DOHH2 (cell line): ENCODE measurements at regions not wholly inside any gene's neighbourhood (a gene's known extent, or its start where the extent isn't known, plus 50 kb on each side); places are given as distances from the start of the nearest gene placed in this dataset.

Experiments used
- H3F3A ChIP-seq: fragments of 200-600 bp; sonication (generic), shearing (Covaris generic); 2 replicates; pipeline ENCODE4 v1.6.0; 2016; ENCODE audit warnings: antibody characterized with exemption, mild to moderate bottlenecking; ENCODE audit not compliant: control insufficient read depth, insufficient read depth
- H3K27ac ChIP-seq: fragments of 200-600 bp; sonication (generic); 2 replicates; pipeline ENCODE4 v1.5.1; 2014; ENCODE audit warnings: low read depth, mild to moderate bottlenecking, low read length, moderate library complexity
- H3K27me3 ChIP-seq: fragments of 200-600 bp; sonication (generic); 2 replicates; pipeline ENCODE4 v1.6.1; 2014; ENCODE audit warnings: mild to moderate bottlenecking, low read length, mixed read lengths; ENCODE audit not compliant: control insufficient read depth
- H3K36me3 ChIP-seq: fragments of 200-600 bp; sonication (generic); 2 replicates; pipeline ENCODE4 v1.6.1; 2014; ENCODE audit warnings: mild to moderate bottlenecking, low read length, moderate library complexity, mixed read lengths; ENCODE audit not compliant: control insufficient read depth
- H3K4me1 ChIP-seq: fragments of 200-600 bp; sonication (generic); 2 replicates; pipeline ENCODE4 v1.6.1; 2014; ENCODE audit warnings: mild to moderate bottlenecking, low read length, mixed read lengths; ENCODE audit not compliant: control insufficient read depth
- H3K4me2 ChIP-seq: fragments of 200-600 bp; sonication (generic); 2 replicates; pipeline ENCODE4 v1.6.0; 2014; ENCODE audit warnings: mild to moderate bottlenecking, low read length, moderate library complexity
- H3K4me3 ChIP-seq: fragments of 200-600 bp; sonication (generic); 2 replicates; pipeline ENCODE4 v1.5.1; 2014; ENCODE audit warnings: mild to moderate bottlenecking, low read length, mixed read lengths
- H3K79me2 ChIP-seq: fragments of 200-600 bp; sonication (generic); 2 replicates; pipeline ENCODE4 v1.6.1; 2014; ENCODE audit warnings: mild to moderate bottlenecking, low read length, mixed read lengths; ENCODE audit not compliant: control insufficient read depth
- H3K9me2 ChIP-seq: fragments of 200-600 bp; sonication (generic); replicated peaks from 2 replicates; pipeline ENCODE4 v1.6.1; 2014; ENCODE audit warnings: mild to moderate bottlenecking, low read length, mixed read lengths; ENCODE audit not compliant: control insufficient read depth
- H3K9me3 ChIP-seq: fragments of 200-600 bp; sonication (generic); 2 replicates; pipeline ENCODE4 v1.6.1; 2014; ENCODE audit warnings: antibody characterized with exemption, low read length, mixed read lengths; ENCODE audit not compliant: control insufficient read depth, insufficient read depth
- H4K20me1 ChIP-seq: fragments of 200-600 bp; sonication (generic); 2 replicates; pipeline ENCODE4 v1.6.0; 2014; ENCODE audit warnings: low read depth, mild to moderate bottlenecking, antibody characterized with exemption, low read length, moderate library complexity; ENCODE audit not compliant: control insufficient read depth, insufficient read depth
- EZH2phosphoT487 ChIP-seq: fragments of 200-600 bp; sonication (generic); IDR thresholded peaks from 2 replicates; pipeline ENCODE4 v1.6.1; 2017; ENCODE audit warnings: borderline replicate concordance, mild to moderate bottlenecking, antibody characterized with exemption, low read length, moderate library complexity, mixed read lengths
- TF ChIP-seq, protein P1 (sequence below): fragments of 200-600 bp; sonication (generic); IDR thresholded peaks from one replicate; pipeline ENCODE4 v1.5.1; 2014; ENCODE audit warnings: antibody characterized with exemption, mild to moderate bottlenecking, low read depth, low read length; ENCODE audit not compliant: poor library complexity, severe bottlenecking

DNA sequence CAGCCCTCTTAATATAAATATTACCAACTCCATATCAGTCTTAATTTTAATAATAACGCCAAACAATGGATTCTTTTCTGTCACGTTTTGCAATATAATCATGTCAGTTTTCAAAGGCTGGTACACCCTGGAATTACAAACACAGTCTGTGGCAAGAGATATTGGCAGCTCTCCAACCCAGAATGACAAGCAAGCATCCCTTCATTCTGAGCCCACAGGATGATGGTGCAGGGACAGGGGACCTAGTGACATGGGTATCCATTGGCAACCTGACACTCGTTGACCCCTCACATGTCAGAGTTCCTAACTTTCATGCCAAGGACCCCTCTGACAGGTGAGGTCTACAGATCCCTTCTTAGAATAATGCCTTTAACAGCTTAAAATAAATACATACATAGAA, 154.5 kb upstream of the TSC22D2 start:
- Histone ChIP-seq H3K36me3 (no peaks in the 10 kb centered on the region), H4K20me1 (no peaks in the 10 kb centered on the region), H3K27ac (no peak overlapping the region), H3K4me3 (no peak overlapping the region), H3F3A (no peaks in the 10 kb centered on the region), H3K79me2 (no peaks in the 10 kb centered on the region), H3K9me3 (no peaks in the 10 kb centered on the region), H3K4me2 (no peak overlapping the region), H3K9me2 (no peaks in the 10 kb centered on the region), H3K4me1 (peaks cover 3% of the 10 kb centered on the region), H3K27me3 (peaks cover 5% of the 10 kb centered on the region; the same call in 1 of the 2 replicates)
- no peak for TF ChIP-seq EZH2phosphoT487
- TF ChIP-seq, protein P1, sequence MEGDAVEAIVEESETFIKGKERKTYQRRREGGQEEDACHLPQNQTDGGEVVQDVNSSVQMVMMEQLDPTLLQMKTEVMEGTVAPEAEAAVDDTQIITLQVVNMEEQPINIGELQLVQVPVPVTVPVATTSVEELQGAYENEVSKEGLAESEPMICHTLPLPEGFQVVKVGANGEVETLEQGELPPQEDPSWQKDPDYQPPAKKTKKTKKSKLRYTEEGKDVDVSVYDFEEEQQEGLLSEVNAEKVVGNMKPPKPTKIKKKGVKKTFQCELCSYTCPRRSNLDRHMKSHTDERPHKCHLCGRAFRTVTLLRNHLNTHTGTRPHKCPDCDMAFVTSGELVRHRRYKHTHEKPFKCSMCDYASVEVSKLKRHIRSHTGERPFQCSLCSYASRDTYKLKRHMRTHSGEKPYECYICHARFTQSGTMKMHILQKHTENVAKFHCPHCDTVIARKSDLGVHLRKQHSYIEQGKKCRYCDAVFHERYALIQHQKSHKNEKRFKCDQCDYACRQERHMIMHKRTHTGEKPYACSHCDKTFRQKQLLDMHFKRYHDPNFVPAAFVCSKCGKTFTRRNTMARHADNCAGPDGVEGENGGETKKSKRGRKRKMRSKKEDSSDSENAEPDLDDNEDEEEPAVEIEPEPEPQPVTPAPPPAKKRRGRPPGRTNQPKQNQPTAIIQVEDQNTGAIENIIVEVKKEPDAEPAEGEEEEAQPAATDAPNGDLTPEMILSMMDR = no peak

DNA sequence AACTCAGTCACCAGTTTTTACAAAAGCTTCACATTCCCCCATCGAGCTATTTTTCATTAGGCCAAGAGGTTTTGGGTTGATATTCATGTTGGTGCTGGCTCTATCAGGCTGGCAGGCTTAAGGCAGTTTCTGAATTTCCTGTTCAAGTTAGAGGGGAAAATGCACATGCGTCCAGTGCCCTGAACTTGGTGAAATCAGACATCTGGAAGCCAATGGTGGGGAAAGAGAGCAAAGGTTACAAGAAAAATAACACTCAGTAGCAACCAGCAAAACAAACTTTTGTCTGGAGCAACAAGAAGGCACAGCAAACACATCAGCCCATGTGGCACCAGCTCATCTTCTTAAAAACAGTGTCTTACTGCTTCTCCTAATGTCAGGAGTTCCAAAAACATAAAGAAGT, 155.6 kb upstream of the TSC22D2 start:
- Histone ChIP-seq H3K27ac (no peak overlapping the region), H3K4me1 (peaks cover 9% of the 10 kb centered on the region)

GRCh38 chr3:150251187-150252062, 156.7 kb upstream of the TSC22D2 start:
- Histone ChIP-seq H3K79me2 (no peaks in the 10 kb centered on the region), H3K27ac (no peak overlapping the region), H3K36me3 (no peaks in the 10 kb centered on the region), H3K4me2 (no peak overlapping the region), H3K4me3 (no peak overlapping the region), H3K9me3 (no peaks in the 10 kb centered on the region), H3K9me2 (no peaks in the 10 kb centered on the region), H4K20me1 (no peaks in the 10 kb centered on the region), H3K27me3 (peaks cover 5% of the 10 kb centered on the region; the same call in 1 of the 2 replicates), H3F3A (no peaks in the 10 kb centered on the region), H3K4me1 (peaks cover 9% of the 10 kb centered on the region)
- TF ChIP-seq EZH2phosphoT487 = no peak
- TF ChIP-seq, protein P1 = no peak

More for the DNA sequence above, 155.6 kb upstream of the TSC22D2 start:
- H3K36me3 ChIP-seq = no peaks in the 10 kb centered on the region
- H3F3A ChIP-seq = no peaks in the 10 kb centered on the region
- H3K4me3 ChIP-seq = no peak overlapping the region
- H3K4me2 ChIP-seq = no peak overlapping the region
- no peaks in the 10 kb centered on the region for H3K9me3 ChIP-seq
- TF ChIP-seq, protein P1 = no peak
- TF ChIP-seq EZH2phosphoT487 = no peak
- H4K20me1 ChIP-seq = no peaks in the 10 kb centered on the region
- H3K27me3 ChIP-seq = peaks cover 5% of the 10 kb centered on the region; the same call in 1 of the 2 replicates
- H3K9me2 ChIP-seq = no peaks in the 10 kb centered on the region
- H3K79me2 ChIP-seq = no peaks in the 10 kb centered on the region
